ENCODE measurements at regions not wholly inside any gene's neighbourhood (a gene's known extent, or its start where the extent isn't known, plus 50 kb on each side); places are given as distances from the start of the nearest gene placed in this dataset.

GRCh38 chr14:84969501-84969900, 560.4 kb upstream of the FLRT2 start:
- H3K4me3 ChIP-seq (ENCODE audit: low read length in 3 of 3) = no peak overlapping the region
- DNase-seq = no peak
- H3K27ac ChIP-seq (ENCODE audit: low read depth in 2 of 2, low read length in 2 of 2) = no peak overlapping the region
- H3K27me3 ChIP-seq (ENCODE audit: control insufficient read depth, insufficient read depth, low read length) = no peaks in the 10 kb centered on the region
- intact Hi-C loops (cut with DNase I) = no loop called here
- no peak for TF ChIP-seq CTCF (IDR thresholded peaks at IDR 0.05; ENCODE audit: borderline replicate concordance, extremely low read depth, insufficient read depth)
- H3K9ac ChIP-seq (ENCODE audit: low read length in 3 of 3) = no peak overlapping the region
- H3K4me1 ChIP-seq (ENCODE audit: control insufficient read depth in 2 of 3, insufficient read depth in 2 of 3, low read depth in 1 of 3, low read length in 3 of 3) = no peaks in the 10 kb centered on the region
- no peaks in the 10 kb centered on the region for H3K36me3 ChIP-seq (ENCODE audit: control insufficient read depth in 2 of 3, insufficient read depth in 3 of 3, low read length in 3 of 3)
- FAIRE-seq = no peak
- no peaks in the 10 kb centered on the region for H3K9me3 ChIP-seq (ENCODE audit: control insufficient read depth in 2 of 3, insufficient read depth in 1 of 3, low read length in 3 of 3)

GRCh38 chr14:84975241-84975902, 554.6 kb upstream of the FLRT2 start:
- FAIRE-seq = no peak
- intact Hi-C loops (cut with DNase I) = no loop called here

GRCh38 chr14:84976805-84977204, 553.1 kb upstream of the FLRT2 start:
- no peak overlapping the region for H3K4me3 ChIP-seq (ENCODE audit: low read length in 3 of 3)
- no peak for TF ChIP-seq CTCF (IDR thresholded peaks at IDR 0.05; ENCODE audit: borderline replicate concordance, extremely low read depth, insufficient read depth)
- H3K9ac ChIP-seq (ENCODE audit: low read length in 3 of 3) = no peak overlapping the region
- peaks cover 0 to 4% (median 0%) of the 10 kb centered on the region in 3 donors for H3K4me1 ChIP-seq (ENCODE audit: control insufficient read depth in 2 of 3, insufficient read depth in 2 of 3, low read depth in 1 of 3, low read length in 3 of 3)
- no peak for FAIRE-seq
- no peaks in the 10 kb centered on the region for H3K36me3 ChIP-seq (ENCODE audit: control insufficient read depth in 2 of 3, insufficient read depth in 3 of 3, low read length in 3 of 3)
- no peaks in the 10 kb centered on the region for H3K27me3 ChIP-seq (ENCODE audit: control insufficient read depth, insufficient read depth, low read length)
- intact Hi-C loops (cut with DNase I) = no loop called here
- no peak for DNase-seq
- H3K27ac ChIP-seq (ENCODE audit: low read depth in 2 of 2, low read length in 2 of 2) = no peak overlapping the region
- H3K9me3 ChIP-seq (ENCODE audit: control insufficient read depth in 2 of 3, insufficient read depth in 1 of 3, low read length in 3 of 3) = no peaks in the 10 kb centered on the region

More at GRCh38 chr14:84975241-84975902, 554.6 kb upstream of the FLRT2 start:
- Histone ChIP-seq H3K4me1 (ENCODE audit: control insufficient read depth in 2 of 3, insufficient read depth in 2 of 3, low read depth in 1 of 3, low read length in 3 of 3) (peaks cover 0 to 4% (median 0%) of the 10 kb centered on the region in 3 donors), H3K27ac (ENCODE audit: low read depth in 2 of 2, low read length in 2 of 2) (no peak overlapping the region), H3K4me3 (ENCODE audit: low read length in 3 of 3) (no peak overlapping the region), H3K36me3 (ENCODE audit: control insufficient read depth in 2 of 3, insufficient read depth in 3 of 3, low read length in 3 of 3) (no peaks in the 10 kb centered on the region), H3K9ac (ENCODE audit: low read length in 3 of 3) (no peak overlapping the region), H3K9me3 (ENCODE audit: control insufficient read depth in 2 of 3, insufficient read depth in 1 of 3, low read length in 3 of 3) (no peaks in the 10 kb centered on the region), H3K27me3 (ENCODE audit: control insufficient read depth, insufficient read depth, low read length) (no peaks in the 10 kb centered on the region)
- no peak for TF ChIP-seq CTCF (IDR thresholded peaks at IDR 0.05; ENCODE audit: borderline replicate concordance, extremely low read depth, insufficient read depth)
- DNase-seq = peak in 2 of 5 donors; percentile 16 to 27

- no peaks in the 10 kb centered on the region for H3K4me1 ChIP-seq (ENCODE audit: control insufficient read depth in 2 of 3, insufficient read depth in 2 of 3, low read depth in 1 of 3, low read length in 3 of 3)
- H3K27ac ChIP-seq (ENCODE audit: low read depth in 2 of 2, low read length in 2 of 2) = no peak overlapping the region
- intact Hi-C loops (cut with DNase I) = no loop called here
- no peaks in the 10 kb centered on the region for H3K27me3 ChIP-seq (ENCODE audit: control insufficient read depth, insufficient read depth, low read length)
- no peak overlapping the region for H3K4me3 ChIP-seq (ENCODE audit: low read length in 3 of 3)
- no peaks in the 10 kb centered on the region for H3K9me3 ChIP-seq (ENCODE audit: control insufficient read depth in 2 of 3, insufficient read depth in 1 of 3, low read length in 3 of 3)
- no peak for TF ChIP-seq CTCF (IDR thresholded peaks at IDR 0.05; ENCODE audit: borderline replicate concordance, extremely low read depth, insufficient read depth)
- no peaks in the 10 kb centered on the region for H3K36me3 ChIP-seq (ENCODE audit: control insufficient read depth in 2 of 3, insufficient read depth in 3 of 3, low read length in 3 of 3)
- FAIRE-seq (no peak), DNase-seq (no peak)
- H3K9ac ChIP-seq (ENCODE audit: low read length in 3 of 3) = no peak overlapping the region
Observed at GRCh38 chr14:84987042-84987441, 542.9 kb upstream of the FLRT2 start.

Data from kidney (tissue), 13 donors.